GM21360 (cell line): ENCODE measurements at regions not wholly inside any gene's neighbourhood (a gene's known extent, or its start where the extent isn't known, plus 50 kb on each side); places are given as distances from the start of the nearest gene placed in this dataset.
"Not testable (repeated sequence)": the region's sequence is repeated elsewhere in the genome, so short reads cannot be mapped to it uniquely, and the experiment has no call there.

Source experiments
- ATAC-seq: cut with Tn5 transposase; IDR thresholded peaks from one replicate; pipeline ENCODE4 v1.9.1; 2021; ENCODE audit warnings: mild to moderate bottlenecking, moderate library complexity; ENCODE audit not compliant: unreplicated experiment

DNA sequence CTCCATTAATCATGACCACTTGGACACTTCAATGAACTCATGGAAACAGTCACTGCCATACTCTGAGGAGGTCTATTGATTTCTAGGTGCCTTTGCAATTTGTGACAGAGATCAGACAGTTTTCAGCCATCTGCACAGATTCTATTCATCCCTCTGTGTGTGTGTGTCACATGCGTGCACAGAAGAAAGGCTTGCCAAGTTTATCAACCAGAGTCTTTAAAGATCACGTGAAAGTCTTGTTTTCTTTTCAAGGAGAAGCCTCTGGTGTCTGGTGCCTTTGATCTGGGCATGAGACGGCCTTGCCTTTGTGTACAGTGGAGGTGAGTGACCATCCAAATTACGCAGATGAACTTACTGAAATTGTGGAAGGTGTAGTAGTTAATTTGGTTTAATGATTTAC is 164.2 kb downstream of the VAPA start:
- ATAC-seq: no peak

DNA sequence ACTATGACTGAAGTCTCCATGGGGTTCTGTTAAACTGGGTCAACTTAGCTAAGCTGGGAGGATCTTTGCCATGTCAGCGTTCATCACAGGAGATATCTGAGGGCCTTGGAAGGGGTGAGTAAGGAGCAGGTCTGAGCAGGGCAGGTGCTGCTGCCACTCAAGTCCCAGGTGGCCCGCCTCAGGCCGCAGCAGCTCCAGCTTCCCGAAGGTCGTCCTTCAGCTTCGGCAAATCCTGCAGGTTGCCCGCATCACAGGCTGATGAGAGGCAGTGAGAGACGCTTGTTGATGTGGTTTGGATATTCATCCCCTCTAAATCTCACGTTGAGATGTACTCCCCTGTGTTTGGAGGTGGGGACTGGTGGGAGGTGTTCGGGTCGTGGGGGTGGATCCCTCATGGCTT is 166.6 kb downstream of the VAPA start:
- no peak for ATAC-seq

DNA sequence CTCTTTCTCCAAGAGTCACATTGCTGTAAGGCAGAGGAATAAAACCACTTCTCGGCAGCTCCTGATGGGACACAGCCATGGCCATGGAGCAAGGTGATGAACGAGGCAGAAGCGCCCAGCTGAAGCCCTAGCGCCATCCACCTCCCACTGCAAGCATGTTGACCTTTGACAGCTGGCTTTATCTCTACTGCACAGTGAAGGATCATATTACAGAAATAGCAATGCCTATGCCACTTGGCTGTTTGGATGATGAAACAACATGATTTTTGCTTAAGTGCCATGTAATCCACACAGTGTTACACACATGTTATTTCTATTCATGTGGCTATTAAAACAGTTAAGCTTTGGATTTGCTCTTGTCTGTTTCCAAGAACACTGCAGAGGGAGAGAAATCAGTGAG is 167.7 kb downstream of the VAPA start:
- ATAC-seq: no peak

DNA sequence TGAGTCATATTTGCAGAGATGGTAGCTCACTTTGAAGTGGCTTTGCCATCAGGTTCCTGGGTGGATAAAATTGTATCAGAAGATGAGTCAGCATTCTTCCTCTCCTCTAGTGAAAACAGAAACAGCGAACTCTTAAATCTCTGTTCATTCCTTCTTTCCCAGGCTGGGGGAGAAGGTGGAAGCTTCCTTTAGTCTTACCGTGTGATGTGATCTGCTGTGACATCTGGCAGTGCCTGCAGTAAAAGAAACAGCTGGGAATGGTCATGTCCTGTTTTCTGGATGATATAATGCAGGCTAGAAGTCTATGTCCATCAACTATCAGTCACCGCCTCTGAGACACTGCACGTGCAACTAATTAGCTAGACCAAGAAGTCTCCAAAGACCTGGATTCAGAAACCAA is 171.6 kb downstream of the VAPA start:
- no peak for ATAC-seq

DNA sequence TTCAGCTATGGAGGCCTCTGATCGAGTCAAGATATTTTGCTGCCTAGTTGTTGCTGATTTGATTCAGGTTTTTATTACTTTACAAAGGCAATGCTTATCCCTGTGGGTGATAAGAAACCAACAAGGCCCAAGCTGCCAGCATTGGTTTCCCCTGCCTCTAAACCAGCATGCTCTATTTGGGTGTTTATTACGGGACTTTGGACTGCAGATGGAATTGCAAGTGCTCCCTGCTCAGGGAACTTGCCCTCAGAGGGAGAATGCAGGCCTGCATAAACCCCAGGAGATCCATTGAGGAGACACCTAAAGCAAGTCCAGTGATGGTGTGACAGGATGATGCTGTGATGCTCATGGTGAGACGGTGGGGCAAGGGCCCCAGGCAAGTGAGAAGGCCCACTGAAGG is 172.1 kb downstream of the VAPA start:
- ATAC-seq: no peak

DNA sequence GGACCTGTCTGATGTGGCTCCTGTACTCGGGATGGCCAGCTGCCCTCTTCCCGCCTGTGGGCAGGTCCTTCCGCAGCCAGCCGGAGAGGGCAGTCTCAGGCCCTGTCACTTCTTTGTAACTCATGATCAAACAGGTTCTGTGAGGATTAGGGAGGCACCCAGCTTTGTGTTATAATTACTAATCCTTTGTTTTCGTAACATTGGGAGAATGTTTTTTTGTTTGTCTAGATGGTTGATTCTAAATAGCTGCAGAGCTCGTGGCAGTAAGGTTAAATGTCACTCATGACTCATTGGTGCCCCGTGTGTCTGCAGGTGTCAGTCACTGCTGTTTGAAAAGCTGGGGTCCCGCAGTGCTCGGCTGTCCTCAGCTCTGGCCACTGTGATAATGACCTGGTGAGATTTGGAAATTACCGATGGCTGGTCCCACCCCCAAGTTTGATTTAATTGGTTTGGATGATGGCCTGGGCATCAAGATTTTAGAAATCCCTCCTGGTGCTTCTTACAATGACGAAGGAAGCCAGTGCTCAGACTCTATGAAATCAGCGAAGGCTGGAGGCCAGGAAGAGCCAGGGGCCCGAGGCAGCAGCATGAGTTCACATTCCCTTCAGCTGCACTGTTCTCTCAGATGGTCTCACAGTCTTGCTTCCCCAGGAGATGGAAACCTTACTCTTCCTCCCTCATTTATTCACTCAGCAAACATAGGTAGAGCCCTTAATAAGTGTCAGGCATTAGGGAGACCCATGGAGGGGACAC is 172.8 kb downstream of the VAPA start:
- no peak for ATAC-seq

DNA sequence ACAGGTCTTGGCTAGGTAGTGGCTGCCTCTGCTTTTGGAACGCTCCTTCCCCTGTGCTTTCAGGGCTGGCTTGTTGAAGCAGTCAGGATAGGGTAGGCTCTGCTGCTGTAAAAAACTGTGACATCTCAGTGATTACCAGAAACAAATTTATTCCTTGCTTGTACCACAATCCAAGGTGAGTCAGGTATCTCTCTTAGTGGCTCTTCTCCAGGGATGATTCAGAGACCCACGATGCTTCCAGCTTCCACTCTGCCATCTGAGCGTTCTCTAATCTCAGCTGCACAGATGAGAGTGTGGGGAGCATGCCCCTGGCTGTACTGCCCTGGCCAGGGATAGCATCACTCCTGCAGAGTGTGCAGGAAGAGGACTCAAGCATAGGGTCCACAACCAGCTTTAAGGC is 174.9 kb downstream of the VAPA start:
- ATAC-seq: no peak

DNA sequence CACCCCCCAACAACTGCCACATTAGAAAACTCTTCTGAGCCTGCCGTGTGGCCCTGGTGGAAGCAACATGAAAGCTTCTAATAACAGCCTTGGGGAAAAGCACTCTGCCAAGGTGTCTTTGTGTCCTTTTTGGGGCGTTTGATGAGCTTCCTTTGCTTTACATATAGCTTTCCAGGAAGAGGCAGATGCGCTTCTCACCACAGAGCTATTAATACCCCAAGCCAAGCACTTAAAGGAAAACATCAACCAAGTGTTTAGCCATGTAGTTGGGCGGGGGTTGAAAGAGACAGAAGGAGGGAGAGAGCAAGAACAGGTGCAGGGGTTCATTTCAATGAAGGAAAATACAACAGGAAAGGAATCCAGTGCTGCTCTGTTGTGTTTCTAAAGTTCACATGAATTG is 176.1 kb downstream of the VAPA start:
- ATAC-seq: no peak

DNA sequence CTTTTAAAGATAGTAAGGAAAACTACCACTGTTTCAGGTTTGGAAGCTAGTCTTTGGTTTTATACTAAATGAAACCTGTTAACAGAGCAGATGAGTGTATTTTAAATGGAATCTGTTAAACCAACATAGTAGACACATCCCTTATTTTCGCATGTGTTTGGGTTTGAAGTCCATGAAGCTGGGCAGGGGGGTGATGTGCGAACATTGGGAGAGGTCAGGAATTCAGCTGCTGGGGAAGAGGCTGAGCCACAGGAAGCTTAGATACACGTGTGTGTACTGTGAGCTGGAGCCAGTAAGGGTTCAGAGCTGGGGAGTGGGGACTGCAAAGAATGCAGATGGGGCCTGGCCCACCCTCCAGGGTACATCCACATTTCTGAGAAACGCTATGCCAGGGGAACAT is 176.9 kb downstream of the VAPA start:
- no peak for ATAC-seq

DNA sequence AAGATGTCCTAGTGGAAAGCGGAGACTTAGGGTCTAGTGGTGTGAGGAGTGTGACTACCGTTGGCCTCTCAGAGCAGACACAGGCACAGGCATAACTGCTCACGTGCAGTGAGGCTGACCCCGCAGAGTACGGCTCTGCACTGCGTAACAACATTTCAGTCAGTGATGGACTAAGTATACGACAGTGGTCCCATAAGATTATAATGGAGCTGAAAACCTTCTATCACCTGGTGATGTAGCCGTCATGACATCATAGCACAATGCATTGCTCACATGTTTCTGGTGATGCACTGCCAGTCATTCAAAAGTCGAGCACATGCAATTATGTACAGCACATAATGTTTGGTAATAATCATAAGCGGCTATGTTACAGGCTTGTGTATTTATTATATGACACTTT is 179.6 kb downstream of the VAPA start:
- ATAC-seq: no peak

DNA sequence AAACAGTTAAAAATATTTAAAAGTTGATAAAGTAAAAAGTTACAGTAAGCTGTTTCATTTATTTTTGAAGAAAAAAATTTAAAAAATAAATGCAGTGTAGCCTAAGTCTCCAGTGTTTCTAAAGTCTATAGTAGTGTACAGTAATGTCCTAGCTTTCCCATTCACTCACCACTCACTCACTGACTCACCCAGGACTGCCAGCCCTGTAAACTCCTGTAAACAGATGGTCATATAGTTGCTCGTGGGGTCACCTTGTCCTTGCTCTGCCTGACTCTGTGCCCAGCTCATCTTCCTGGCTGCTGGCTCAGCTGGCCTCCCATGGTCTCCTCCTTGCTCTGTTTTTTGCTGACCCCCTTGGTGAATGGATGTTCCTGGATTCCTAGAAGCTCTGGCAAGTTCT is 180.3 kb downstream of the VAPA start:
- ATAC-seq: no peak

DNA sequence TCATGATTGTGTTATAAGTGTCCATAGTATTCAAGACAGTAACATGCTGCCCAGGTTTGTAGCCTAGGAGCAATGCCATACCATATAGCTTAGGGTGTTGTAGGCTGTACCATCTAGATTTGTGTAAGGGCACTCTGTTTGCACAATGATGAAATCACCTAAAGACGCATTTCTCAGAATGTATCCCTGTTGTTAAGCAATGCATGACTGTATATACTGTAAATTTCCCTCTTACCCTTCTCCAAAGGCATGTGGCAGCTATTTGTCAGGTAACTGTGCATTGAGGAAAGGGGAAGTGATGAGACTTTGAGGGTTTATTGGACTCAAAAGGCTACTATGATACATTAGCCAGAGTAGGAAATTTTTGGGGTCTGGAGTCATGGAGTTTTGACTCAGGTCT is 180.8 kb downstream of the VAPA start:
- ATAC-seq: no peak

DNA sequence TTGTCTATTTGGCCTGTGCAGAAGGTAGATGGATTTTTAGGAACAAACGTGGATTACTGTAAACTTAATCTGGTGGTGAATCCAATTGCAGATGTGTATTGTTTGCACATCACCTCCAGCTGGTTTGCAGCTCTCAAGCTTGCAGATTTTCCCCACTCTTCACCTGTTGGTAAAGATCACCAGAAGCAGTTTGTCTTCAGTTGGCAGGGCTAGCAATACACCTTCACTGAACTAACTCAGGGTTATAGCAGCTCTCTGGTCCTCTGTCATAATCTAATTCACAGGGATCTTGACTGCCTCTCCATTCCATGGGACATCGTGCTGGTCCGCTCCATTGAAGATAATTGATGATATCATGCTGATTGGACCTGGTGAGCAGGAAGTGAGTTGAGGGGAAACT is 181.5 kb downstream of the VAPA start:
- no peak for ATAC-seq

DNA sequence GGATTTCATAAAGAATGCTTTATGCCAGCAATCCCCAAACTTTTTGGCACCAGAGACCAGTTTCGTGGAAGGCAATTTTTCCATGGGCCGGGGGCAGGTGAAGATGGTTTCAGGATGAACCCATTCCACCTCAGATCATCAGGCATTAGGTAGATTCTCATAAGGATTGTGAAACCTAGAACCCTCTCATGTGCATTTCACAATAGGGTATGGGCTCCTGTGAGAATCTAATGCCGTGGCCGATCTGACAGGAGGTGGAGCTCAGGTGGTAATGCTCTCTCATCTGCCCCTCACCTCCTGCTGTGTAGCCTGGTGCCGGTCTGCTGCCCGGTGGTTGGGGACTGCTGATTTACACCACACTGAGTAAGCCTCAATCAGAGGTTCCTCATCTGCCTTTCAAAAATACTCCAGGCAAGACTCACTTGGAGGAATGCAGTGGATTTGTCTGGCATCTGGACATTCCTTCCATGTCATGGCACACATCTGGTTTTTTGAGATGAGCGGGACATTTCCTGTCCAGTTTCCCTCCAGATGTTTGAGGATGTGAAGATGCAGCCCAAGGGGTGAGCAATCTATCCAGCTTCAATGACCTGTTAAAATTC is 185.8 kb downstream of the VAPA start:
- ATAC-seq: no peak

DNA sequence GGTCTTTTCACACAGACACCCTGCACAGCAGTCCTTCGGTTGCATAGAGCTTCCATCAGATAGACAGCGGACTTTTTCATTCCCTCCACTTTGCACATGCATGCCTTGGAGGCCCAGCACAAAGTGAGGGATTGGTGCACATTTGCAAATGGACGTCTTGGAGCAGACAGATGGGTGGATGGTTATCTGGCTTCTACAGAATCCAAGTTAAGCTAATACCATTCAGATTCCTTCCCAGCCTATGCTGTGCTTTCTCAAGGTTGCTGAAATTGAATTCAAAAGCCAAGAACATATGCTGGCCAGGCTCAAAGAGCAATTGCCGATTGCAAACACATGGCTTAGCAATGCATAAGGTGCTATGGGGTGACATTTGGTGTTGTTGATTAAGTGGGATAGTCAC is 186.4 kb downstream of the VAPA start:
- ATAC-seq: no peak

DNA sequence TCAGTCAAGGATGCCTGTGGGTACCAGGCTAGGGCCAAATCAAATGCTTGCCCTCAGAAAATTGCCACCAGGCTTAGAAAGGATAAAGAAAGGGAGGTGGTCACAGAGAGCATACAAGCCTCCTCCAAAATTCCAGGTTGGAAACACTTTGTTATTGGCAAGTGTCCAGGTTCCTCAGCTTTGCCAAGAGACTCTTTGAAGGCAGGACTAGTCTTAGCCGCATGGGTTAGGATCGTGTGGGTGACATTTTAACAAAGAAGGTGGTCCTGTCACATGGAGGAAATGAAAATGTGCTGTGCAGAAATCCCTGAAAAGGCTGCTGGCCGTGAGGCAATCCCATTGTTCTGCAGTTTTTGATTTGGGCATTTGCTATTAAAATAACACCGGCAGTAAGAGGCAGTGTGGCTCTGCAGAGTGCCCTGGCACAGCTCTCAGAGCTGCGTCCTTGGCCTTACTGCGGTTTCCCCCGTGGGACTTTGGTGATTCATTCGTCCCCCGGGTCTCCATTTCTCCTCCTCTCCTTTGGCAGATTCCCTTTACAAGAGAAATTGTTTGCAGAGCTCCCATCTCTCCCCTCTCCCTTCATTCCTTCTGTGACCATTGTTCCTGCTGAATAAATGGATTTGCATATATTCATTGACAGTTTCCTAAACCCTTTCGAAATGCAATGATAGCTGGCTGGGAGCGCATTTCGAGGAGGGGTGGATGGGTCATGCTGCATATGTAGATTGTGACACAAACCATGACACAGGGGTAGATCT is 187.3 kb downstream of the VAPA start:
- ATAC-seq: no peak

DNA sequence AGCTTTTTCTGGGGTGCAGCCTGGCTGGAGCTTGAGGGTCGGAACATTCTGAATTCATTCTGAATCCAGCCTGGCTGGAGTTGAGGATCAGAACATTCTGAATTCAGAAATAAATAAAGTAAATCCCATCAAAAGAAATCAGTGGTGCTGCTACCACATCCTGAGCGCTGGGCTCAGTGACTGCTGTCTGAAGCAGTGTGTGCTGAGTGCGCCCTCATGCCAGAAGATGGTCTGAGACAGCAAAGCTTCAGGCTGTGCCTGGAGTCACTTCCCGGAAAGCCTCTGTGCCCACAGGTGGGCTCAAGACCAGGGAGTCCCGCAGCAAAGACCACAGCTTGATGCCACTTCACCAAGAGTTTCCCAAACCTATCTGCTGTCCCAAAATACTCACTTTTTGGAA is 187.9 kb downstream of the VAPA start:
- no peak for ATAC-seq

DNA sequence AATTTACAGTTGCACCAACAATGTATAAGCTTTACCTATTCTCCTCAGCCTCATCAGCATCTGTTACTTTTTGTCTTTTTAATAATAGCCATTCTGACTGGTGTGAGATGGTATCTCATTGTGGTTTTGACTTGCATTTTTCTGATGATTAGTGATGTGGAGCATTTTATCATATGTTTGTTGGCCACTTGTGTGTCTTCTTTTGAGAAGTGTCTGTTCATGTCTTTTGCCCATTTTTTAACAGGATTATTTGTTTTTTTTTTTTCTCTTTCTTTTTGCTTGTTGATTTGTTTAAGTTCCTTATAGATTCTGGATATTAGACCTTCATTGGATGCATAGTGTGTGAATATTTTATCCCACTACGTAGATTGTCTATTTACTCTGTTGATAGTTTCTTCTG is 191.3 kb downstream of the VAPA start:
- ATAC-seq: not testable (repeated sequence)

DNA sequence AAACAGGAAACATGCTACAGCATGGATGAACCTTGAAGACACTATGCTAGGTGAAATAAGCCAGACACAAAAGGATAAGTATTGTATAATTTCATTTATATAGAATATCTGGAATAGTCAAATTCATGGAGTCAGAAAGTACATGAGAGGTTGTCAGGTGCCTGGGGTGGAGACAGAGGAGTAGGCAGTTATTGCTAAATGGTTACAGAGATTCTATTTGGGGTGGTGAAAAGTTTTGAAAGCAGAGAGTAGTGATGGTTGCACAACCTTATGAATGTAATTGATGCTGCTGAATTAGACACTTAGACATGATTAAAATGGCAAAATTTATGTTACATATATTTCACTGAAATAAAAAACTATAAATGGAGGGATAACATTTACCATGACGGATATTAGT is 197.4 kb downstream of the VAPA start:
- ATAC-seq: no peak

DNA sequence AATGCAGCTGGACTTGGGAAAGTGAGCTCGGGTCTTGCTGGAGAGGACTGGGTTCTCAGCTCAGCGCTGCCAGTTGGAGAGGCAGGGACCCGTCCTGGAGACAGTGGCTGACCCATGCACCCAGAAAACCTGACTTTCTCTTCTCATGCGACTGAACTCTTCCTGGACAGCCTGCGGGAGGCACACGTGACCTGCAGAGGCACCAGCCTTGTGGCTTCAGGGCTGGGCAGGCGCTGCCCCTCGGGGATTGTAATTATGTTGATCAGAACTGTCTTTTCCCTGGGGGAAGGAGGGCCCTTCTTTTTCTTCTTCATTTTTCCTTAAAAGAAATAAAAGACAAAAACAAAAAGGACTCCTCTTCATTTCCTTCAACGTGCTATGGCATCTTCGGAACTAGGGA is 198.1 kb downstream of the VAPA start:
- no peak for ATAC-seq

DNA sequence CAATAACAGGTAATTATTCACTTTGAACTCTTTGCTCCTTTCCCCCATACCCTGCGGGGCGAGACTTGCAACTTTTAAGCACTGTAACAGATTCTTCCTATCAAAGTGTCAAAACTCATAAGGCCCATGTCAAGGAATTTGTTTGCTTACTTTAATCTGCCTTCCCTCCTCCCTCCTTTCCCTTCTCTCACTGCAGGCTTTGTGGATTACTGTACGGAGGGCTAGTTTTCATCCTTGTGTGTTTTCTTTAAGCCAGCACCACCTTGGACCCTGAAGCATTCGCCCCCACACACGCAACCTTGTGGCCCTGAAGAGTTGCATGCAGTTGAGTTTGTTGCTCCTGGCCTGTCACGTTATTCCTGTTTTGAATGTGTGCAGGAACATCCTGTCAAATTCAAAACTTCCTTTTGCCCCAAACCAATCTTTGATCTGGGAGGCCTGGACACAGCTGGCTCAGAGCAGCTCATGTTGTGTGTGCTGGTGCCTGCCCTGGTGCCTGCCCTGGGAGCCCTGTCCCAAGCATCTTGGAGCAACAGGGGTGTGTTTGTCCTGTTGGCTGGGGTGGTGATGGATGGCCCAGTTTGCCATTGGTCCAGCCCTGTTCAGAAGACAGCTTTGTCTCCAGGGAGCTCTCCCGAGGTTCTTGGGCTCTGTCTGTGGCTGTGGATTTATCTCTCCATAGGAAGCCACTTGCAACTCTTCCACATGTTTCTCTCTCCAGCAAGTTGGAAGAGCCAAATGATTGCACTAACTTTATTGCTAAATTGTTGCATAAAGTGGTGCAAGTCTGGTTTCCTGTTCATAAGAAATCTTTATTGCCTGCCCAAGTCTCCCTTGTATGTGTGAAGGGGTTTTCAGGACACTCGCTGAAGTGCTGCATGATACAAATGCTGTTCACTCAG is 199.6 kb downstream of the VAPA start:
- ATAC-seq: no peak
